AG04450 (cell line): ENCODE measurements at regions not wholly inside any gene's neighbourhood (a gene's known extent, or its start where the extent isn't known, plus 50 kb on each side); places are given as distances from the start of the nearest gene placed in this dataset.

Experiments used
- CTCF ChIA-PET: fragments of 300-600, 350-600 bp; formaldehyde crosslinking; extraction: SDS; loops from one replicate; lab custom pipeline; 2022; ENCODE audit warnings: antibody characterized with exemption, inconsistent platforms; lab: Charles Lee
- POLR2A ChIA-PET: fragments of 350-600 bp; formaldehyde crosslinking; extraction: SDS; loops from one replicate; lab custom pipeline; 2021; ENCODE audit warnings: antibody characterized with exemption, inconsistent platforms; lab: Yijun Ruan, JAX
- DNase-seq: peaks from one replicate; pipeline ENCODE4 v3.0.0-alpha.2; 2011; ENCODE audit warnings: low read depth, low spot score
- H3K27ac ChIP-seq: one replicate; pipeline ENCODE4 v1.5.1; 2012; ENCODE audit warnings: low read depth, low read length, control low read depth
- H3K27me3 ChIP-seq: one replicate; pipeline ENCODE4 v1.6.0; 2012; ENCODE audit warnings: low read length; ENCODE audit not compliant: control insufficient read depth, insufficient read depth
- H3K4me3 ChIP-seq: 2 replicates; pipeline ENCODE4 v1.5.1; 2011; ENCODE audit warnings: mild to moderate bottlenecking, low read depth, low read length, control low read depth
- H3K9me3 ChIP-seq: 2 replicates; pipeline ENCODE4 v1.5.1; 2012; ENCODE audit warnings: low read length; ENCODE audit not compliant: control insufficient read depth, insufficient read depth
- TF ChIP-seq, protein P1 (sequence below): IDR thresholded peaks from 2 replicates; pipeline ENCODE4 v1.5.1; 2011; ENCODE audit warnings: low read depth, low read length, control low read depth, inconsistent platforms

DNA sequence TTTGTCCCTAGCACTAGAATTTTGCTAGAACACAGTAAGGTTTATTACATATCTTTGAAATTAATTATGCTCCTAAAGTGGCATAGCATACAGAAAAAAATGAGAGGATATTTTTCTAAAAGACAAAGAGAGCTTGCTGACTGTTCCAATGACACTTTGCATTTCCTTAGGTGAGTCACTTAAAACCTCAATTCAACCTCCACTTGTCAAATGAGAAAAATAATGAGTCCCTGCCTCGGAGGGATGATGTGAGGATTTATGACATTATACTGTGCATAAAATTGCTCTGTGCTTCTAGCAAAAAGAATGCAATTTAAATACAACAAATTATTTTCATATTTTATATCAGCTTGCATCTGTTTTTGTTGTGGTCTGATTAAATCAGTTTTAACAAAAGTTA lies 1417.0 kb upstream of the ALCAM start:
- TF ChIP-seq, protein P1, sequence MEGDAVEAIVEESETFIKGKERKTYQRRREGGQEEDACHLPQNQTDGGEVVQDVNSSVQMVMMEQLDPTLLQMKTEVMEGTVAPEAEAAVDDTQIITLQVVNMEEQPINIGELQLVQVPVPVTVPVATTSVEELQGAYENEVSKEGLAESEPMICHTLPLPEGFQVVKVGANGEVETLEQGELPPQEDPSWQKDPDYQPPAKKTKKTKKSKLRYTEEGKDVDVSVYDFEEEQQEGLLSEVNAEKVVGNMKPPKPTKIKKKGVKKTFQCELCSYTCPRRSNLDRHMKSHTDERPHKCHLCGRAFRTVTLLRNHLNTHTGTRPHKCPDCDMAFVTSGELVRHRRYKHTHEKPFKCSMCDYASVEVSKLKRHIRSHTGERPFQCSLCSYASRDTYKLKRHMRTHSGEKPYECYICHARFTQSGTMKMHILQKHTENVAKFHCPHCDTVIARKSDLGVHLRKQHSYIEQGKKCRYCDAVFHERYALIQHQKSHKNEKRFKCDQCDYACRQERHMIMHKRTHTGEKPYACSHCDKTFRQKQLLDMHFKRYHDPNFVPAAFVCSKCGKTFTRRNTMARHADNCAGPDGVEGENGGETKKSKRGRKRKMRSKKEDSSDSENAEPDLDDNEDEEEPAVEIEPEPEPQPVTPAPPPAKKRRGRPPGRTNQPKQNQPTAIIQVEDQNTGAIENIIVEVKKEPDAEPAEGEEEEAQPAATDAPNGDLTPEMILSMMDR, result no peak
- no peaks in the 10 kb centered on the region for H3K27me3 ChIP-seq
- no peak overlapping the region for H3K27ac ChIP-seq
- POLR2A ChIA-PET, result no interaction called here
- CTCF ChIA-PET, result no interaction called here
- no peak for DNase-seq
- no peaks in the 10 kb centered on the region for H3K9me3 ChIP-seq
- no peak overlapping the region for H3K4me3 ChIP-seq

DNA sequence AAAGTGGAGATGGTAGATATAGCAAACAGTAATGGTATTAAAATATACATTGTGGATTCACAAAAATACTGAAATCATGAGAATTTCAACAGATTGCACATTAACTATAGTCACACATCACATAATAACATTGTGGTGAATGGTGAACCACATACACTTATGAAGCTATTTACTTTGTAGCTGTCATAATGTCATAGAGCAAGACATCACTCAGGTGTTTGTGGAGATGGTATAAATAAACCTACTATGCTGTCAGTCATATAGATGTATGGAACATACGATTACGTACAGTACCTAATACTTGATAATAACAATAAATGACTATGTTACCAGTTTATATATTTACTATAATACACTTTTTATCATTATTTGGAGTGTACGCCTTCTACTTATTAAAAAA lies 1416.0 kb upstream of the ALCAM start:
- ChIA-PET POLR2A (no interaction called here), CTCF (no interaction called here)
- DNase-seq, result no peak
- TF ChIP-seq, protein P1, result no peak
- H3K4me3 ChIP-seq, result no peak overlapping the region
- H3K9me3 ChIP-seq, result no peaks in the 10 kb centered on the region
- no peak overlapping the region for H3K27ac ChIP-seq
- no peaks in the 10 kb centered on the region for H3K27me3 ChIP-seq

DNA sequence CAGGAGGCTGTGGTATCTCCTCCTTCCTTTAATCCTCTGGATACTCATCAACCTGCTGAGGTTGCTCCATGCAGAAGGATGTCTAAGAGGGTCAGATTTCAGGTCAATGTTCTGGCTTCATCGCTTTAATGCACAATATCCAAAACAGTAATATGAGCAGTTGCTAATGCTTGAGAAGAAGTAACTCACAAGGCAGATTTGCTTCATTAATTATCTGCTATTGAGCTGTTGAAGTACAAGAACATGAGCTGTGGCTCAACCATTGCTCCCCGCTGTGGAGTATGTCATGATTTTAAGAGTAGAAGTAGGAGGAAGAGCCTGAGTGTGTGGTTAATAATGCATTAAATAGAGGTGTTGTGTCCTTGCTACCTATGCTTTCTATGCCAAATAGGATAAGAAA lies 1412.9 kb upstream of the ALCAM start:
- TF ChIP-seq, protein P1, result no peak
- Histone ChIP-seq H3K9me3 (no peaks in the 10 kb centered on the region), H3K27ac (no peak overlapping the region), H3K4me3 (no peak overlapping the region), H3K27me3 (no peaks in the 10 kb centered on the region)
- CTCF ChIA-PET, result no interaction called here
- no peak for DNase-seq
- POLR2A ChIA-PET, result no interaction called here

DNA sequence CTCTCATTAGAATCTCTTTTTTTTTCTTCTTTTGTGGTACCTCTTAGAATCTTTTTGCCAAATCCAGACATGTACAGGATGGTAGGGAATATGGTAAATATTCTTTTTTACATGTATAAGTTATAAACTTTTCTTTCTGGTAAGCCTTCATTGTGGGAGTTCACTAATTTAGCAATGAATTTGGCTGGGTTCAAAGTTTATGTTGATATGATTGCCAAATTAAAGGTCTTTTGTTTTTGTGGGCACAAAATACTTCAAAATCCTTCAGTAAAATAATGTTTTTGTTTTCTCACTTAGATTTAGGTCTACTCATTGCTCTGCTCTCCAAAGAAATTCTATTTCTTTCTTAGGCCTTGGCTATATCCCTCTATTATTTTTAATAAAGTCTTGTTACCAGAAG lies 1405.9 kb upstream of the ALCAM start:
- peaks cover 5% of the 10 kb centered on the region; the same call in 1 of the 2 replicates for H3K9me3 ChIP-seq
- POLR2A ChIA-PET, result no interaction called here
- TF ChIP-seq, protein P1, result no peak
- no peaks in the 10 kb centered on the region for H3K27me3 ChIP-seq
- no peak for DNase-seq
- no peak overlapping the region for H3K27ac ChIP-seq
- CTCF ChIA-PET, result no interaction called here
- no peak overlapping the region for H3K4me3 ChIP-seq

DNA sequence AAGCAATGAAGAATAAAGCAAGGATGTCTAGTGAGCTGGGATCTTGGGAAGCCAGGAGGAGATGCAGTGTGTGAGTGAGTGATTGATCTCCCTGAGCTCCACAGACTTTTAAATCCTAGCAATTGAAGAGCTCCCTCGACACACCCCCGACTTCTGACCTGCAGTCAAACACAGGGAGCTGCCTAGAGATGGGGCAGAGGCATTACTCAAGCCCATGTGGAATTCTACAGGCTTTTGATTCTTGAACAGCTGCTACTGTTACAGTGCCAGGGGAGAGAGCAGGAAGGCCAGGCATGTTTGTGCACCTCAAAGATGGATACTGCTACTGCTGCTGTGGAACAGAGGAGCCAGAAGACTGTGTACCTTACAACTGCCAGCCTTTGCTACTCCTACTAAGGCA lies 1403.1 kb upstream of the ALCAM start:
- Histone ChIP-seq H3K27me3 (no peaks in the 10 kb centered on the region), H3K27ac (no peak overlapping the region), H3K4me3 (no peak overlapping the region), H3K9me3 (peaks cover 11% of the 10 kb centered on the region; the same call in 1 of the 2 replicates)
- DNase-seq, result no peak
- TF ChIP-seq, protein P1, result no peak
- POLR2A ChIA-PET, result no interaction called here
- CTCF ChIA-PET, result no interaction called here
